ENCODE measurements at regions not wholly inside any gene's neighbourhood (a gene's known extent, or its start where the extent isn't known, plus 50 kb on each side); places are given as distances from the start of the nearest gene placed in this dataset.

GRCh38 chr18:44198612-44199284 is 481.9 kb upstream of the SETBP1 start:
- ATAC-seq (no peak), DNase-seq (no peak)
- intact Hi-C loops (cut with micrococcal nuclease): no loop called here

GRCh38 chr18:44213293-44213692 is 467.4 kb upstream of the SETBP1 start:
- intact Hi-C loops (cut with micrococcal nuclease): no loop called here
- DNase-seq (no peak), ATAC-seq (no peak)

DNA sequence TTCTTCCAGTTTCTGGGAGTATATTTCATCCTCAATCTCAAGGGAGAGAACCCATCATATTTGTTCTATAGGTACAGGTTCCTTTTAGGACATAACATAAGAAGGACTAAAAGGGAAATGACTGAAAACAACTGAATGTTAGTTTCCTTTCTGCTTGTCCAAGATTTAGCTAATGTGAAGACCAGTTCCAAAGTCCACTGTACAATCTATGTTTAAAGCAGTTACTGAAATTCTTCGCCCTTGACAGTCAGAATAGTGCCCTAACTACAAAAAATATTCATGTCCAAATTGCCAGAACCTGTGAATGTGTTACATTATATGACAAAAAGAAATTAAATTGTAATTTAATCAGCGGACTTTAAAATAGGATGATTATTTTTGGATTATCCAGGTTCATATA is 466.3 kb upstream of the SETBP1 start:
- ATAC-seq: no peak
- intact Hi-C loops (cut with micrococcal nuclease): no loop called here
- DNase-seq: no peak

- no peak for DNase-seq
- intact Hi-C loops (cut with micrococcal nuclease): no loop called here
- no peak for ATAC-seq
Observed at GRCh38 chr18:44216169-44216568, 464.5 kb upstream of the SETBP1 start.

GRCh38 chr18:44227501-44227900 is 453.2 kb upstream of the SETBP1 start:
- no peak for DNase-seq
- no peak for ATAC-seq
- intact Hi-C loops (cut with micrococcal nuclease): no loop called here

GRCh38 chr18:44229693-44230108 is 451.0 kb upstream of the SETBP1 start:
- intact Hi-C loops (cut with micrococcal nuclease): no loop called here

DNA sequence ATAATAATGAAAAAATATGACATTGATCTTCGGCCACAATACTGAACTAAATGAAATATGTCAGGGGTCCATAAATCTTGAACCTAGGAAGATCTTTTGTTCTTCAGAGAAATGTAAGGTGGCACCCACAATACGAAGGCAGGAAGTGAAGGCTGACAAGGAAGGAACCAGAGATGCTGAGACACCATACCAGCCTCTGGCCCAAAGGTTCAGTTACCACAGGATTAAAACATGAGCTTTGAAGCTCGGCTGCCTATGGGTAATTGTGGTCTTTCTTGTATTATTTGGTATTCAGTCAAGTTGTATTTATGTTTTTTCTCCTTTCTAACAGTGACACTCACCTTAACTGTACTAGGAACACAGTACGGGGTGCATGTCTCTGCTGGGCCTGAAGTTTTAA is 448.8 kb upstream of the SETBP1 start:
- intact Hi-C loops (cut with micrococcal nuclease): no loop called here
- ATAC-seq (no peak), DNase-seq (no peak)

More at GRCh38 chr18:44229693-44230108, 451.0 kb upstream of the SETBP1 start:
- ATAC-seq (peak; percentile 100), DNase-seq (peak; percentile 80)

GRCh38 chr18:44232500-44232899 is 448.2 kb upstream of the SETBP1 start:
- ATAC-seq (no peak), DNase-seq (no peak)
- intact Hi-C loops (cut with micrococcal nuclease): no loop called here

DNA sequence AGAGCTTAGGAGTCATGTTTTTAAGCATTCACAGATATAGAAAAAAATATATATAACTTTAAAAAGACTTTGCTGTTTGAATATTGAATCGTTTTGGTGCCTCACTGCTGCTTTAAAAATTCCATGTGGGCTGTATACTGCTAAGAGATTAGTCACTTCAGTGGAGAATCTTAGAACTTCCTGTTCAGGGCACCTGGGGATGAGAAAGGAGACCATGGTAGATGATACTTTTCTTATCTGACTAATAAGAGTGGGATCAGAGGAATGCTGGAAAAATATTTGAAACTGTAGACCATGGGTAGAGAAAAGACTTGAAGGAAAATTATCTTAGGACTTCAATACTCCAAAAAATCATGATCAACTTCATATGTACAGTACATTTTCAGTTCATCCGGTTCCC is 442.2 kb upstream of the SETBP1 start:
- no peak for ATAC-seq
- DNase-seq: no peak
- intact Hi-C loops (cut with micrococcal nuclease): no loop called here

DNA sequence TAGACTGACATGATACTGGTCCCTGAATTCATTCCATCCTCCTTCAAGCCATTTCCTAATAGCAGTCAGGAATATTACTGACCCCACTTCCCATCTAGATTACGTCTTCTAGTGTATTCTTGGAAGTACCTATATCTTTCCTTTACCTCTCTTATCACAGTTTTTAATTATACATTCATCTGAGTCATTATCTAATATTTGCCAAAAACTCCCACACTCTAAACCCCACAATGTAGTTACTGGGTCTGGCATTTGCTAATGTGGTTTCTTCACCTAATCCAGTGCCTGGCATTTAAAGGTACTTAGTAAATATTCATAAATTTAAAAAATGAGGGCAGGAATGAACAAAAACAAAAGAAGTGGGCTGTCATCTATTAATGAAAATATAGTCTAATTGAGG is 441.8 kb upstream of the SETBP1 start:
- ATAC-seq: no peak
- DNase-seq: no peak
- intact Hi-C loops (cut with micrococcal nuclease): no loop called here

GRCh38 chr18:44241020-44241419 is 439.7 kb upstream of the SETBP1 start:
- intact Hi-C loops (cut with micrococcal nuclease): no loop called here

GRCh38 chr18:44245019-44245418 is 435.7 kb upstream of the SETBP1 start:
- ATAC-seq: no peak
- DNase-seq: no peak
- intact Hi-C loops (cut with micrococcal nuclease): no loop called here

More at GRCh38 chr18:44241020-44241419, 439.7 kb upstream of the SETBP1 start:
- ATAC-seq (no peak), DNase-seq (no peak)

DNA sequence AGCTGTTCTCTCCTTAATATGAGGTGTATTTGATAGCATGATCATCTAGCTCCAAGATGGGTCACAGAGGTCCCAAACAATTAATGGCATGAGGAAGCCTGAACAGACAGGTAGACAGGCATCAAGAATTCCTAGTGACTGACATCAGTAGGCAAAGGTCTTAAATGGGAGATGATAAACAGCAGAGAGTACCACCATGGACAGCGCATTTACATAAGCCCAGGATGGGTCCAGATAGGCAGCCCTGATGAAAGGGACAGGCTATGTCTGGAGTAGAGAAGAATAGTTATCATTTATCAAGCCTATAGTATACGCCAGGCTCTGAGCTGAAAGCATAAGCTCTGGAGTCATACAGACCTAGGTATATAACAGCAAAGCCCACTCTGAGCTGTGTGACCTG is 434.7 kb upstream of the SETBP1 start:
- ATAC-seq (no peak), DNase-seq (no peak)
- intact Hi-C loops (cut with micrococcal nuclease): no loop called here

DNA sequence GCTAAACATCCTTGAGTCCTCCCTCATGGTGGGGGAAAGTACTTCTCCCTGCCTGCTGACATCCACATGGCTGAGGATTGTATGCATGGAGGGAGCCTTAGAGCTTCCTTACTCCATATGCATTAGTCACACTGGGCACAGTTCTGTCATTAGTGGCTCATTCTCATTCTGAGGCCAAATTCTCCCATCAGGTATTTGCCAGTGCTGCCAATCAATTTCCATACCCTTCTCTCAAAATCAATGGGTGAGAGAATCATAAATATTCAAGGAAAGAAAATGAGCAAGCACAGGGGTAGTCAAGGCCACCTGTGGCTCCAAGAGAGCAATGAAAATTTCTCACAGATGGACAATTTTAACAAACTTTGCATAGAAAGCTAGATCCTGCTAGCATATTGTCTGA is 422.6 kb upstream of the SETBP1 start:
- ATAC-seq: no peak
- intact Hi-C loops (cut with micrococcal nuclease): no loop called here
- DNase-seq: no peak

DNA sequence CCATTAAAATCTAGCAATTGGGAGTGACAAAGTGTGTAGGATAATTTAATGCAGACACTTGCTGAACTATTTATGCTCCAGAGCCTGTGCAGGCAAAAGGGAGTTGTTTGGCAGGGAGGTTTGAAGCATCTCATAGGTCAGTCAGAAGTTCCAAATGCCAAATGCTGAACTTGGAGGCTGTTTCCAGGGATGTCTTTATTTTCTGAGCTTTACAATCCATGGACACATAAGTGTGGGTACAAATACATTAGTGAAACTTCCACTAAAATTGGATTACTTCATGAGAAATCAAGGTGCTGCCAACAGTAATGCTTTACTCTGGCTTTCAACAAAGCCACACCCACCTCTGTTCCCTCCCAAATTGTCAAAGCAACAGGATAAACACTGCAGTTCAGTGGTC is 422.1 kb upstream of the SETBP1 start:
- DNase-seq (no peak), ATAC-seq (no peak)
- intact Hi-C loops (cut with micrococcal nuclease): no loop called here

DNA sequence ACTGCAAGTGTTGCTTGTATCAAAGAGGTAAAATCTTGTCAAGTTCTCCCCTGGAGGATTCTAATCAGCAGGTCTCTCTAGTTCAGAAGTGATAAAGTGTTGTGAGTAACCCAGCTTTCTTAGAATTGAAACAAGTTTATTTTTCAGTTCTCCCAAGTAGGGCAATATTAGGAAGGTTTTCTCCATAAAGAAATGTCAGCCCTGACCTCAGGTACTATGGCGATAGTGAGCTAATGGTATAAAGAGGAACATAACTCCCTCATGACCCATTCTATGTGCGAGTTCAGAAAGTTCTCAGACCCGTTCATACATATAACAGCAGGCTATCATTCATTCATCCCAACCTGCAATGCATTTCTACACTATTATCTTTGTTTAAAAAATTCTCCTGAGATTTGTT is 421.1 kb upstream of the SETBP1 start:
- intact Hi-C loops (cut with micrococcal nuclease): no loop called here
- ATAC-seq (no peak), DNase-seq (no peak)

DNA sequence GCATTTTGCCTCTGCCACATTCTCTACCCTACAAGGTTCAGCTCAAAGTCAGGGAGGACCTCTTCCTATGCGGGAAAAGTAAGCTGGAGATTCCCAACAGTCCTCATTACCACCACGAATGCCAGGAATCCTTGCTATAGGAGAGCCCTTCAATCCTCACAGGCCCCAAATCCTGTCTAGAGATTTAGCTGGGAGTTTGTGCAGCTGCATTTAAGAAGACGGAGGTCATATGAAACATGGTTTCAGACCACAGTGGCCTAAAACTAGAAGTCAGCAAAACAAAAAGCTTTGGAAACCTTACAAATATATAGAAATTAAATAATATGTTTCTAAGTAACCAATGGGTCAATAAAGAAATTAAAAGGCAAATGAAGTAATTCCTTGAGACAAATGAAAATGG is 415.3 kb upstream of the SETBP1 start:
- DNase-seq (no peak), ATAC-seq (no peak)
- intact Hi-C loops (cut with micrococcal nuclease): no loop called here

DNA sequence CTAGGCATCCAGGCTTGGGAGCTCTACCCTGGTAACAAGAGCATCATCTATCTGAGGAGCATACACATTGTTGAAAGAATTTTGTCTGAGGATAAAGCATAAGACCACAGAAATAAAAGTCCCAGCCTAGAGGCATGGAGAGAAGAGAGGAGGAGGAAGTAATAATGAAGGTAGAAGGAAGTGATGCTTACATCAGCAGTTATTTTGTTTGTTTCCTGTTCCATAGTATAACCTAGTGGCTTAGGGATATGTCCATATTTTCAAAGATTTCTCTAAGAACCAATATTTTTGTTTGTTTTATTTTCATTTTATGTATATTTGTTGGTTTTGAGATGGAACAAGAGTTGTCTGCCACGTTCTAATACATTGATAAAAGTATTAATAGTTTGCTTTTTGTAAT is 407.4 kb upstream of the SETBP1 start:
- intact Hi-C loops (cut with micrococcal nuclease): no loop called here
- ATAC-seq (no peak), DNase-seq (no peak)

DNA sequence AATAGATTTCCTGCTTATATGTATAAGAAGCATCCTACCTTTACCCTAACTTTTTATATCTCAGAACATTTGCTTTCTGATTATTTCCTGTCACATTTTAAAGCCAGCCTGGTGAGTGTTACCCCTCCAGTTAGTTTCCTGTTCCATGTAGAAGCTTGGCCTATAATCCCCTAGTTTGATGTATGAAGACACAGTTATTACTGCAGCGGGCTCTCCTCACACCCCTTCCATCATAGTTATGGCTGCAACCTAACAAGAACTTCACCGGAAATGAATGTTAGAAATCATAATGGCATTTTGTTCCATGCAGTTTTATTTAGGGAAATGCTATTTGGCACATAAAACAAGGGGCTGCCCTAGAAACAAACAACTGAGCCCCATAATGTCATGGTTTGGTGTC is 400.2 kb upstream of the SETBP1 start:
- ATAC-seq: no peak
- intact Hi-C loops (cut with micrococcal nuclease): no loop called here
- no peak for DNase-seq

GRCh38 chr18:44286049-44286448 is 394.6 kb upstream of the SETBP1 start:
- DNase-seq (no peak), ATAC-seq (no peak)
- intact Hi-C loops (cut with micrococcal nuclease): no loop called here

DNA sequence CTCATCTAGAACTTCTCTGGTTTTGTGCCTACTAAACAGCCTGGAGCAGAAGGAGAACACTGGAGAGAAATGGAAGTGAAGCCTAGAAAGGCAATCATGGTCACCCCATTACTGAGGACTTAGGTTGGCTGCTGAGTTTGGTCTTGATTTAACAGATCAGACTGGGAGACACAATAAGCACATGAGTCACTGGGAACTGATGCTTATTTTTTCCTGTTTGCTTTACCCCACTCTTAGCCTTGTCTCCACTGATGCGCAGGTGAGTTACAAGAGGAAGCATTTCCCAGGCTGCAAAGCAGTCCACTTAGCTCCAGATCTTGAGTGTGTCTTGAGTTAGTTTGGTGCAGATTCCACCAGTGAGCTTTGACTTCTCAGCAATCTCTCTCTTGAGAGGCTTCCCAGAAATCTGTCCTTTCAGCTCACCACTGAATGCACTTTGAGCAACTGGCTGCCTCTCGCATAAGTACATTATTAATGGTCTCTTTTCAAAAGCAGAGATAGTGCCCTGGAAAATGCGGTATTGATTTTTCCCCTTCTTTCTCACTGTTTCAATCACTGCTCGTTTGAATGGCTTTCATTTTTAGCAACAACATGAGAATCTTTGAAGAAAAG is 390.2 kb upstream of the SETBP1 start:
- no peak for ATAC-seq
- no peak for DNase-seq
- intact Hi-C loops (cut with micrococcal nuclease): no loop called here
